HG03025 (cell line): ENCODE measurements at regions not wholly inside any gene's neighbourhood (a gene's known extent, or its start where the extent isn't known, plus 50 kb on each side); places are given as distances from the start of the nearest gene placed in this dataset.

Source experiments
- ATAC-seq: cut with Tn5 transposase; IDR thresholded peaks from one replicate; pipeline ENCODE4 v1.9.1; 2021; ENCODE audit warnings: mild to moderate bottlenecking, moderate library complexity; ENCODE audit not compliant: unreplicated experiment, low FRiP score

GRCh38 chr2:21658269-21658668 is 534.5 kb downstream of the TDRD15 start:
- ATAC-seq = no peak

GRCh38 chr2:21658907-21659477 is 535.2 kb downstream of the TDRD15 start:
- no peak for ATAC-seq

GRCh38 chr2:21664083-21664482 is 540.3 kb downstream of the TDRD15 start:
- no peak for ATAC-seq

GRCh38 chr2:21667638-21668037 is 543.9 kb downstream of the TDRD15 start:
- no peak for ATAC-seq

- ATAC-seq = no peak
Measured at GRCh38 chr2:21668078-21668710, 544.4 kb downstream of the TDRD15 start.

GRCh38 chr2:21676041-21676440 is 552.3 kb downstream of the TDRD15 start:
- no peak for ATAC-seq

GRCh38 chr2:21676676-21677075 is 552.9 kb downstream of the TDRD15 start:
- no peak for ATAC-seq

- ATAC-seq = no peak
Measured at GRCh38 chr2:21683838-21684237, 560.1 kb downstream of the TDRD15 start.

- ATAC-seq = no peak
Measured at GRCh38 chr2:21687589-21687988, 563.8 kb downstream of the TDRD15 start.

GRCh38 chr2:21690005-21690404 is 566.2 kb downstream of the TDRD15 start:
- no peak for ATAC-seq

- no peak for ATAC-seq
Measured at GRCh38 chr2:21693081-21693480, 569.3 kb downstream of the TDRD15 start.

GRCh38 chr2:21694079-21694878 is 570.5 kb downstream of the TDRD15 start:
- no peak for ATAC-seq

- no peak for ATAC-seq
Measured at GRCh38 chr2:21696900-21697299, 573.1 kb downstream of the TDRD15 start.

GRCh38 chr2:21700644-21701043 is 576.9 kb downstream of the TDRD15 start:
- no peak for ATAC-seq

- ATAC-seq = no peak
Measured at GRCh38 chr2:21710031-21710430, 586.3 kb downstream of the TDRD15 start.

GRCh38 chr2:21710496-21710895 is 586.7 kb downstream of the TDRD15 start:
- ATAC-seq = no peak

- ATAC-seq = no peak
Measured at GRCh38 chr2:21715887-21716286, 592.1 kb downstream of the TDRD15 start.

GRCh38 chr2:21727101-21727500 is 603.3 kb downstream of the TDRD15 start:
- no peak for ATAC-seq

GRCh38 chr2:21728133-21728532 is 604.4 kb downstream of the TDRD15 start:
- ATAC-seq = no peak

GRCh38 chr2:21730141-21730540 is 606.4 kb downstream of the TDRD15 start:
- no peak for ATAC-seq

GRCh38 chr2:21740484-21740883 is 616.7 kb downstream of the TDRD15 start:
- ATAC-seq = no peak

- no peak for ATAC-seq
Measured at GRCh38 chr2:21746499-21746898, 622.7 kb downstream of the TDRD15 start.
